HG02623 (cell line): ENCODE measurements at regions not wholly inside any gene's neighbourhood (a gene's known extent, or its start where the extent isn't known, plus 50 kb on each side); places are given as distances from the start of the nearest gene placed in this dataset.
"Not testable (repeated sequence)": the region's sequence is repeated elsewhere in the genome, so short reads cannot be mapped to it uniquely, and the experiment has no call there.

Experiments
- ATAC-seq: cut with Tn5 transposase; IDR thresholded peaks from one replicate; pipeline ENCODE4 v1.9.1; 2021; ENCODE audit warnings: moderate library complexity; ENCODE audit not compliant: unreplicated experiment

DNA sequence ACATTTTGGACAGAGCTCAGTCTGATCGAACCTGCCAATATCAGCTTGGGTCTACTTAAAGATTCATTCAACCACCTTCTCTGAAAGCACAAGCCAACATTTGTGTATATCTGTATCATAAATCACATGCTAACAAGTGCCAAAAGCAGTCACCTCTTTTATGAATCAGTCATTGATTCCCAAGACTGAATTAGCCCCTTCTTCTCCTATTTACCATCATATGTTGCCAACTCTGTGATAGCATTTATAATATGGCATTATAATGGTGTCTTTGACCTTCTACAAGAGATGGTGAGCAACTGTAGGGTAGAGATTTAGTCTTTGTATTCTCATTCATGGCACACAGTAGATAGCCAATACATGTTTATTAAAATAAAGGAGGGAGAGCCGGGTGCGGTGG, 61.4 kb downstream of the DDX53 start:
- ATAC-seq: no peak

DNA sequence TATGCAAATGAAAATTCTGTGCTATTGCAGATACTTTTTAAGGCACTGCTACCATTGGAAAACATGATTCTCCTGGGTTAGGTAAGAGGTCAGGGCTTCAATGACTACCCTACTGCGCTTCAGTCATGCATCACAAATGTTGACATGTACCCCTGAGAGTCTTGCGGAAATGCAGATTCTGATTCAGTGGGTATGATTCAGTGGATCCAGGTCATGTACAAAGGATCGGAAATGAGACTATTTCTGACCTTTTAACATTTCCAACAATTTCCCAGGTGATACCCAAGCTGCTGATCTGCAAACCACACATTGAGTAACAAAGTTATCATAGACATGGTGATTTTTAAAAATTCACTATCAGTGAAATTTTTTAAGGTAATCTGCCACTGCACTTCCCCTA, 62.6 kb downstream of the DDX53 start:
- ATAC-seq: no peak

DNA sequence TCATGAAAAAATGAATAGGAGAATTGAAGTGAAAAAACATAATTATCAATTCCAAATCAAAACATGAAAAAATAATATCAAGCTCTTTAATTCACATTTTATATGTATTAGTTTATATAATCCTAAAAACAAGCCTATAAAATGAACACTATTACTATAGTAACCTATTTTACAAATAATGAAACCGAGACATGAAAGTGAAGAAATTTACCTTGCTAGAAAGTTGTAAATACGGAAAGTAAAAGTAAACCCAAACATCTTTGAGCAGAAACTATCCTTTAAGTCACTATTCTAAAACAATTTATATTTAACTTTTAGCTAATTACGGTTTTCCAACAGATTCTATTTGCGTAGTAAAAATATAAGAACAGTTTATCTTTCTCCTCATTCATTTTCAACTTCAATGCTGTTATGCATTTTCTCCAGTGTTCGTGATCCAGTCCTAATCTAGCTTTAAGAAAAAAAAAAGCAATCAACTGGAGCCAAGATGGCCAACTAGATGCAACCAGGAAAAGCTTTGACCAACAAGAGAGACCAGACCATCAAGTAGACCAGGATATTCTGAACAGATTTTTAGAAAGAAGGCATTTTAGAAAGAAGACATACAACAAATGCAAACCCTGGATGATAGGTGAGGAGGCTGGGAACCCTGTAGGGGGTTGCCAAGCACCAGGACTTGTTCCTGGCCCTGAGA, 67.0 kb downstream of the DDX53 start:
- ATAC-seq: peak; percentile 74

DNA sequence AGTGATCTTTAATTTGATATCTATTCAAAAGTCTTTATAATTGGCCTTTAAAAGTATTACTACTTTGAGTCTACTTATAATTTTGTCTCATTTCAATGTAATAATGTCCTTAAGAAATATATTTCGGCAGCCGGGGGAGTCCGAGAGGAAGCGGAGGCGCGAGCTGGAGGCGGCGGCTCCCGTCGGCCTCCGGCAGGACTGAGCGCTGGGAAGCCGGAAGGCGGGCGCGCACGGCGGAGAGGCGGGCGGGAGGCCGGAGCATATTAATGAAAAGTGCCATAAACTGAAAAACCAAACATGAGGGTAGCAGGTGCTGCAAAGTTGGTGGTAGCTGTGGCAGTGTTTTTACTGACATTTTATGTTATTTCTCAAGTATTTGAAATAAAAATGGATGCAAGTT, 75.7 kb downstream of the DDX53 start:
- ATAC-seq: not testable (repeated sequence)

DNA sequence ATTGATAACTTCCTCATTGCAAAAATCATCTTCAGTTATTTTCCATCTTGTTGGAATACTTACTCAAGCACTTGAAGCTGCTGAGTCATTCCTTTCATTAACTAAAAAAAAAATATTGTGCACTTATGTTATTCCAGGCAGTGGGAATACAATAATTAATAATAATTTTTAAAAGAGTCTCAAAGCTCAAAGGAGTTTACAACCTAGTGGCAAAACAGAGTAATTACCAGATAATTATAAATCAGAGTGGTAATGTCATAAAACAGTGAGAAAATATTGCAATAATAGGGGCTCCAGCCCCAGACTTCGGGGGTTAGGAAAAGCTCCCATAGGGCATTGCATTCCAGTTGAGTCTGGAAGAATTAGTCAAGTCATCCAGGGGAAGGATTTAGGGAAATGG, 79.6 kb downstream of the DDX53 start:
- no peak for ATAC-seq

DNA sequence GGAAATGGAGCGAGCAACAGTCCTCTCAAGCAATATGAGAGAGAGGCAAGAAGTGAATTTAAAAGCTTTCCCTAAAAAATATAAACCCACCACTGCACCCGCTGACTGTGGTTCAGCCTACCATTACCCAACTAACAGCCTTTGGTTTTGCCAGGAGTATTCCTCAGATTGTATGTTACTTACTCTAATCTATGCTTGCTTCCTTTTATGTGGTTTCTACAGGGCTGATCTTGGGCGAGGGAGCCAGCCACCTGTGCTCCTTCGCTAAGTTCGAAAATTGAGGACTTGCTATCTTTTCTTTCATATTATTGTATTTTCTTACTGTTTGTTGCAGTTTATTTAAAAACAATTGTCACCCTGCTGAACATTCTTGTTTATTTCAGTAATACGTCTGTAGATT, 101.1 kb downstream of the DDX53 start:
- no peak for ATAC-seq

DNA sequence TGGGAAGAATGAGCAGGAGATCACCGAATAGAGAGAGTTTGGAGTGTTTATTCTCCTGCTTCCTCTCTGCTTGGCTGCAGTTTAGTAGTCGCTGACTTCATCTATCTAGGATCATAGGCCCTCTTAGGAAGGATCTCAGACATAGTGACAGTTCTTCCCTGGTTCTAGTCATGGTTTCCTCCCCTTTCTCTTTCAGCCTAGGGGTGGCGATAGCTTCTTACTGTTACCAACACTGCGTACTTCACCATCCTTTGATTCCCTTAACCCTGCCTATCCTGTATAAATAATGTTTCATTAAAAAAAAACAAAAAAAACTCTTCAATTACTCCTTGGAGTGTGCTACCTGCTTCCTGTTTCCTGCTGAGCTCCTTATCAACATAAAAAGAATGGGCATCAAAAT, 103.8 kb downstream of the DDX53 start:
- no peak for ATAC-seq

DNA sequence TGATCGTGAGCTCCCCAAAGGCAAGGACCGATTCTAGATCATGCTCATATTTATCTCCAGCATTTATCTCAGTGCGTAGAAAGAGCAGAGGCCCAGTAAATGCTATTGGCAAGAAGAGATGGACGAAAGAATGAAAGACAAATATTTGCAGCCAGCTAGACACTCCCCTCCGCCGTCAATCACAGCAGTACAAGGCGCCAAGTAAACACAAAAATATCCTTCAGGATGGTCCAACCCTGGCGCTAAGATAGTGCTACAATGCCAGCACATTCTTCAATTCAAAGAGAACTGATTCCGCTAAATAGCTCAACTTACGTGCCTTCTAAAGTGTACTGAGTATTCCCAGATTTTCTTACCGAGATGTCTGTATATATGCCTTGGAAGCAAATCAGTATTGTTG, 114.5 kb downstream of the DDX53 start:
- no peak for ATAC-seq

DNA sequence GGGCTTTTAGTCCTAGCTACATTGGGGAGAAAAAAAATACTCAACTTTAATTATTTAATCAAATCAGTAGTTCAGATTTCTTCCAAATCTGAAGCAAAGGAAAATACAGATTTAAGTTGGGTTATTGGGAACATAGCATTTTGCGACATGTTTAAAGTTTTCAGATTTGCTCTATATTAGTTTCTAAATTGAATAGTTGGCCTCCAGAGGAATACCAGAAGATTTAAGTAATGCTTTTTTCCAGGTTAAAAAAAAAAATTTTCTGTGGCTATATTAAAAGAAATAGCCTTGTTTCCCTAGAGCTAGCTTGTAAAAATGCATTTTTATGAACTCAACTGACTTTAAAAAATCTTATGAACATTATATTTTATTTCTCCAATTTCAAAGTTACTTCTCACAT, 115.9 kb downstream of the DDX53 start:
- no peak for ATAC-seq

DNA sequence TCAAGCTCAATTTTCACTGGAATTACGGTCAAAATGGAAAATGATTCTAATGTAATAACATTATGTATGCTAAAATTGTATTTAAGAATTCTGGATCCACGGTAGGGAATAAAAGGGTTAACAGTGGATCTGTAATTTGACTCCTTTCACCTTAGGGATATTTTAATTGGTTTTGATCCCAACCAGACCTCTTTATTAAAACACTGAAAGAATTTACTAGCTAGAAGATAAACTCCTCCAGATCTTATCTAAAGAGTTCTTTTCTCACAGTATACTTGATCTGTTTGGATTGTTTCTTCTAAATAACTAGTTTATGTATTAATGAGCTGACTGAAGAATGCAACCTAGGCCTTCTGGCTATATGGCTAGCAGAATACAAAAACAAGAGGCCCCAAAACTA, 118.4 kb downstream of the DDX53 start:
- ATAC-seq: no peak

DNA sequence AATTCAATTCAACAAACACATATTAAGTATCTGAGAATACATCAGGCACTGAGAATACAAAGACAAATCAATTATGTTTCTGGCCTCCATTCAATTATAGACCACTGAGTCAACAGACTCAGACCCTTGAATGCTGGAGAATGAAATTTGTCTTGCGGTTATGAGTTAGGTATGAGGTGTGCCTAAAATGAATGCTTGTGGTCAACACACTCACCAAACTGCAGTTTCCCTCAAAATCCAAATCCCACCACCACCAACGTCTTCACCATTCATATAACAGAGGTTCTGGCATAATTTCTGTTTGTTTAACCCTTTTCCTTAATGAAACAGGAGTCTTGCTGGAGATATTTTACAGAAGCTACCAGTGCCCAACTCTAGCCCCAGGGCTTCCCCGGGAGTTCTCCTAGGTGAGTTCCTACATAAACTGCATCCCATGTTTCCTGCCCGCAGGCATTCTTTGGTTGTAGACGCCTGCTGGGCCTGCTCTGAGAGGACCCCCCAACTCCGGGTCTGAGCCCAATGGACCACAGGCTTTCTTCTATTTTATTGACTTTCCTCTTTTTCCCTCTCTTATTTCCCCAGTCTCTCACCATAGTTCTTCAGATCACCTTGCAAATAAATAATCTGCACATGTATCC, 119.2 kb downstream of the DDX53 start:
- ATAC-seq: no peak

DNA sequence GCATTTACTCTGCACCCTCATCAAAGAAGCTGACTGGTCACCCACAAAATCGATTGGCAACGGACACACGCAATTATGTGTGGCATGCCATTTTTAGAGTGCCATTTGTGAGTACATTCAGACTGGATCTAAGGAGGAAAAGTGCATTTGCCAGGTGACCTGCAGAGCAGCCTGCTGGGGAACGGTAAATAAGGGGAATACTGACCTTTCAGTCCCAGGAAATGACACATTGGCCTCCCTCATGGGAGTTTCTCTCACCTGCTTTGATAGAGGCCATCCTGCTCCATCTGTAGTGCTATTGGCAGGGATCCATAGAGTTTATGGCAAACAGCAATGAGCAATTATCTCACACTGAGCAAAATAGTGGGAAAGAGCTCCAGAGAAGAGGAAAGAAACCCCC, 127.8 kb downstream of the DDX53 start:
- no peak for ATAC-seq

DNA sequence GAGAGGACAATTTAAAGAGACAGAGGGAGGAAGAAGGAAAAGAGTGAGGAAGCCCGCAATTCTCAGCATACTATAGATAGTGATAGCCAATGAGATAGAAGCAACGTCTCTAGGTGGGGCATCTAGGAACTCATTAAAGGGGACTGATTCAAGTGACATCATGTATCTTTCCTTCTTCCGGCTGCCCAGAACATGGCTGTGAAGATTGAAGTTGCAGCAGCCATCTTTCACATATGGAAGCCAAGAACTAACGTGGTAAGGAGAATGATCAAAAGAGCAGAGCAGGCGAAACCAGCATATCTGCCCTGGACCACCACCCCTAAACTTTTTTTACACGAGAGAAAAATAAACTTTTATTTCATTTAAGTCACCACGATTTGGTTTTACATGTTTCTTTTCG, 133.8 kb downstream of the DDX53 start:
- ATAC-seq: no peak

DNA sequence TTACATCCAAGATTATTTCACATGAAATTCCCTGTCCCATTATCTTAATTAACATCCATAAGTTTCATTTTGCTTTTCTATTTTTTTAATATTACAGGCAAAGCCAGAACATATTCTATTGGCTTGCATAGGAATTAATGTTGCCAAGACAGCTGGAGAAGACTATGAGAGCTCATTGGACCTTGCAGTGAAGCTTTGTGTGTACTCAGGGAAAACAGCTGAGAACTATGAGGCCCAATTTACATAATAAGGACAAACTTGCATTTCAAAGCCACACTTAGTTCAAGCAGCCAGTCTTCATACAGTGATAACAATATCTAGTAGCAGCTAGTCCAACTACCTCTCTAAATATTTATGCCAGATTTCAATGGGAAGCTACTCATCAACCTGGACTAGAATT, 134.4 kb downstream of the DDX53 start:
- ATAC-seq: no peak

DNA sequence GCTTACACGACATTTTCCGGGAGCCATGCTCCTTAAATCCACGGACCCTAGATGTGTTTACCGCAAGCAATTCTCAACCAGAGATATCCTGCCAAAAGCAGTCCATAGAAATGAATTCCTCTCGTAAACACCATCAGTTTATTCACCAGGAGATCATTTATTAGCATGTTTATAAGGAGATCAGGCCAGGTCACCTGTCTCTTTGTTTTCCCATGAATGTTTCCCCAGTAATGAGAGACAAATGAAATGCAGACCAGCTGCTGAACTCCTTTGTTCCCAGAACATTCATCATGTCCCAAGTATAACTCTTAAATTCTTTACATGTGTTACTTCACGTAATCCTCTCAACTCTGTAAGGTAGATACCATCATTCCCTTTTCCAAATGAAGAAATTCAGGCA, 137.1 kb downstream of the DDX53 start:
- ATAC-seq: no peak

DNA sequence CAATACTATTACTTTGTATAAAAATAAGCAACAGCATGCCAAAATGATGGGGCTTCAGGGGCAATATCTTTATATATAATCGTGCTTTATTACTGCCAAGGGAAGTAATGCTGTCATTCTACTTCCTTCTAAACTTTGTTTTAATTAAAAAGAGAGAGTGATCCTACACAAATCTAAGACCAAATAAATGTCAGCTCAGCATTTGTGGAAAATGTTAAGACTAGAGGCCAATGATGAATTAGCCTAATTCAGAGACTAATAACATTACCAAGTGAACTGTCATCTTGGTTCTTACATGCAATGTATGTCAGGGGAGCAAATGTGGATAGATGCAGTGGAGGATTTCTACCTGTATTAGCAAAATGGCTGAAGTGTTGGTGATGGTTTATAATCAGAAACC, 166.4 kb upstream of the PTCHD1 start:
- ATAC-seq: no peak

DNA sequence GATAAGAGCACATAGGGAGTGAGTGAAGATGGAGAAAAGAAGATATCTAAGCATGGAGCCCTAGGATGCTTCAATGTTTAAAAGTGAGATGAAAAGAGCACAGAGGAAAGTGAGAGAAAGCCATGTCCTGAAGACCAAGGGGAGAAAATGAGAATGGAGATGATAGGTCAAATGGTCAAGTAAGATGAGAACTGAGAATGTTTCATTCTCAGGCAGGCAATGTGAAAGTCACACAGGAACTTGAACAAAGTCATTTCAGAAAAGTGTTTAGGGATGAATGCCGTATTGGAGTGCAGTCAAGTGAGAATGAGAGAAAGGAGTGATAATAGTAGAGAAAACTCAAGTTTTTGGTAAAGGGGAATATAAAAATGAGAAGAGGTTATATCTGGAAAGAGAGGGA, 148.7 kb upstream of the PTCHD1 start:
- ATAC-seq: no peak

DNA sequence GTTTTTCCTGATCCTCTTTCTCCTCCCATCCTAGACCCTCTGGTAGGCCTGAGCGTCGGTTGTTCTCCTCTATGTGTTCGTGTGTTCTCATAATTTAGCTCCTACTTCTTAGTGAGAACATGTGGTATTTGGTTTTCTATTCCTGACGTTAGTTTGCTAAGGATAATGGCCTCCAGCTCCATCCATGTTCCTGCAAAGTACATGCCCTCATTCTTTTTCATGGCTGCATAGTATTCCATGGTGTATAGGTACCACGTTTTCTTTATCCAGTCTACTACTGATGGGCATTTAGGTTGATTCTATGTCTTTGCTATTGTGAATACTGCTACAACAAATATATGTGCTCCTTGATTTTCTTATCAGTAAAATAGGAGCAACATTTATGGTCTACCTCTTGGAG, 146.8 kb upstream of the PTCHD1 start:
- ATAC-seq: no peak

DNA sequence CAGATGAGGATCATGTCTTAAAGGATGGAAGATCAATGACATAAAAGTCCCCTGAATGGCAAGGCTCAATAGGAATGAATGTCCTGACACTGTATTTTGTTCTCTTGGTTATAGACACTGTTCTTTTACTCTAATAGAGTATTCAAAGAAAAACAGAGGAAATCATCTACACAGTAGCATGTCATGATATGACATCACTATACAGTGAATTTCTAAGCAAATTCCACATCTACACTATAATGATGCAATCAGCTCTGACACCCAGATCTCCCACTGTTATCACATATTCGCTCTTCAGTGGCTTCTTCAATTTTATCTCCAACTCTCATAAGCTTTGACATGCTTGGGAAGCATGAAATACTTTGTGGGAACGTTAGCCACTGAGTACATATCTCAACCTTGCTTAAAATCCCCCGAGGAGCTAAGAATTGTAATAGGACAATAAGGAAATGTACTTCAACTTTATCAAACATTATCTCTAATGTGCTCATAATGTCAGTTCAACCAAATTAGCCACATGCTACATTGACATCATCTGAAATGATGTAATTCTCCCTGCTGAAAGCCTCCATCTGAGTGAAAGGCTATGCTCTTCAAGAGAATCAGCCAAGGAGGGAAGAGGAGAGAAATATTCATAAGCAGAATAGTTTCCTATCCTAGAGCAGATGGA, 139.6 kb upstream of the PTCHD1 start:
- no peak for ATAC-seq

DNA sequence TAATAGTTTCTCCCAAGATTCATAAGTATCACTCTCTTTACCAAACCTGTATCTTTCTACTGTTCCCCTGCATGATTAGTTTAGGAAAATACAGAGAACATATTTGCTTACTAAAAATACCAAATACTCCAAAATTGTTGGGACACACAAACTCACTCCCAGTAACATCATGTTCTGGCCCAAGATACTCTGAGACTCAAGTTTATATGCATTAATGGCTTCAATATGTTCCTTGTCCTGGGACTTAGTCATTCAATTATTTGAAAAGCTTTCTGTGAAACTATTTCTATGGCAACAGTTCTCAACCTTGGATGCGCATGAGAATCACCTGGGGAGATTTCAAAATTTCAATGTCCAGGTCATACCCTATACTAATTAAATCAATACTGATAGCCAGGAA, 138.9 kb upstream of the PTCHD1 start:
- ATAC-seq: no peak

DNA sequence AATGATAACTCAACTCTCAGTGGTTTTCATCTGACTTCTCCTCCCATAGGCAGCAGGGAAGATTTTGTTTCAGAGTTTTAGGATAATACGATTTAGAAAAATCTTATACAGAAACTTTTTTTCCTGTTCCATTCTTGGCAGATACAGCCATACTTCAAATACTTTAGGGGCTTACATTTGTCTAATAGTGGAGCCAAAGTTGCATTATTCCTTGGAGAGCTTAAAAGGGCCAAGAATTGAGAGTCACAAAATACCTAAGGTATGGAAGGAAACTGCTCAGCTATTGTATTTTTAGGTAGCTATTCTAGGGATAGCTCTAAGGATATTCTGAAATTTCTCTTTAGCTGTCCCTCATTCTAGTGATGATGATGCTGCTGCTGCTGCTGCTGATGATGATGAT, 132.9 kb upstream of the PTCHD1 start:
- ATAC-seq: no peak

DNA sequence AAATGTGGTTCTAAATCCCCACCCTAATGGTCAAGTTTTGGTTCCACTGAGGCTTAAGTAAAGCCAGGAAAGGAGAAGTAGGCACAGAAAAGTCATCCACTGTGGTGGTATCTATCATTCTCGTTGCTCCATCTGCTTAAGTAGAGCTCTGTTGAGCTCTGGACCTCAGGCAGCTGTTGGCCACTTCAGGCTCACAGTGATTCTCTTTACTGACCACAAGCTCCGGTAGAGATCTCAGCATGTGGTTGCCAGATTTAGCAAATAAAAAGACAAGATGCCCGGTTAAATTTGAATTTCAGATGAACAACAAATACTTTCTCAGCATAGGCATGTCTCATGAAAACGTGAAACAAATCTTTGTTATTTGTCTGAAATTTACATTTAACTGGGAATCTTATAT, 132.3 kb upstream of the PTCHD1 start:
- no peak for ATAC-seq

DNA sequence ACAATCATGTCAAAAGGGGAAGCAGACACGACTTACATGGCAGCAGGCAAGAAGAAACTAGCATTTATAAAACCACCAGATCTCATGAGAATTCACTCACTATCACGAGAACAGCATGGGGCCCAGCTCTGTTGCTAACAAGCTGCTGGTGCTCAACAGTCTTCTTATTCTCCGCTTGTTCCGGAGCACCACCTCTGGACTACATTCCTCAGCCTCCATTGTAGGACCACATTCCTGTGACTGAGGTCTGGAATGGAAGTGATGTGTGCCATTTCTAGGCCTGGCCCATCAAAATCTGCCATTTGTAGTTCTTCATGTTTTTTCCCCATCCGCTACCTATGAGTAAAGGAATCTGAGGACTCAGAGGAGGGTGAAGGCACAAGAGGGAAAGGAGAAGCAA, 111.5 kb upstream of the PTCHD1 start:
- no peak for ATAC-seq
